ENCODE measurements at regions not wholly inside any gene's neighbourhood (a gene's known extent, or its start where the extent isn't known, plus 50 kb on each side); places are given as distances from the start of the nearest gene placed in this dataset.

DNA sequence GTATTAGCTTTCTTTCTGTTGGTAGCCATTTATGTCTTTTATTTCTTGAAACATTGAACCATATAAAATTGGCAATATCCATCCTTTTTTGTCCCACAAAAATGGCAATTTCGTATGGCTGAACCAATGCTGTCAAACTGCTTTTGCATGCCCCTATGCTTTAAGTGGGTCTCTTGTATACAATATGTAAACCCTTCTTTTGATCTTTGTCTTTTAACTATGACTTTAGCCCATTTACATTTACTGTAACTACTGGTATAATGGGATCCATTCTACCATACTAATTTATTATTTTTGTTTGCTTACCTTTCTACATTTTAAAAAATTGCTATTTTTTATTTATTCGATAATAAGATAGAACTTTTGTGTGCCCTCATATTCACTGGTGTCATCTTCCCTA is 93.4 kb downstream of the TENT4A start:
- DNase-seq (ENCODE audit: low spot score): no peak

DNA sequence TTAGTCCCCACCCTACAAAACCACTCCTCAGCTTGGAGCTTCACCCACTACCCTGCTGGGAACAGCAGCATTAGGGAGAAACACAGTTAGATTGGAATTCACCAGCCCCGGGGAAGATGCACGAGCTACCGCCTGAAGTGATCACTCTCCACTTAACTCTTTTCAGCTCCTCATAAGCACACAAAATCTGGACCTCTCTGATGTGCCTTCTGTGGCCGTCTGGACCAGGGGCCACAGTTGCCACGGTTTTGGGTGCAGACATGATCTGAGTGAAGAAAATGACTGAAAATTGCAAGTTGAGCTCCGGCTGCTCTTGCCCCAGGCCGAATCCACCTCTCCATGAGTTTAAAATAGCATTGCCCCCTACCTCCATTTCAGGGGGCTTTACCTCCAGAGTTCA is 95.2 kb downstream of the TENT4A start:
- DNase-seq (ENCODE audit: low spot score): no peak

DNA sequence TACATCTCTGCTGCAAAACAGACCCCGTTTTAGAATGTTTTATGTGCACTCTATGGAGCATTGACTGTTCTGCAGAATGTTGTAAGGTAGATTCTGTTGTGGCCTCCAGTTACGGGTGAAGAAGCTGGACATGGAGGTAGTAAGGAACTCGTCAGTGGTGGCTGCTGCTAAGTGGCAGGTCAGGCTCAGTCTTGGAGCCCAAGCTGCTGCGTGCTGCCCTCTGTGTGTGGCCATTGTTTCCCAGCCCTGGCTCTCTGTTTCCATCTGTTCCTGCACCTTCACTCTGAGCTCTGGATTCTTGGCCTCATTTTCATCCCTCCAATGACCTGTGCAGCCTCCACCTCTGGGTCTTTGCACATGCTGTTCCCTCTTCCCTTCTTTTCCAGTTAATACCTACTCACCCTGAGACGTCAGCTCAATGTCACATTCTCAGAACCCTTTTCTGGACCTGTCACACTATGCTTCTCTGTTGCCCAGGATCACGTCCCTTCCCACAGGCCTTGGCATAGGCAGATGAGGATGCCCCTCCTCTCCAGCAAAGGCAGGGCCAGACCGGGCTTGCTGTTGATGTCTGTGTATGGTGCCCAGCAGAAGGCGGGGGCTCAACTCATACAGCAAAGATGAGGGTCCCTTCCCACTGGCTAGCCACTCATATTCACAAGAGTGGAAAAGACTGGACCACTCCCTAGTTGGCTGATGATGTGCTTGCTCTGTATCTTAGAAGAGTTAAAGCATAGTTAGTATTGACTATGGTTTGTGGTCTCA is 97.6 kb downstream of the TENT4A start:
- DNase-seq (ENCODE audit: low spot score): no peak

DNA sequence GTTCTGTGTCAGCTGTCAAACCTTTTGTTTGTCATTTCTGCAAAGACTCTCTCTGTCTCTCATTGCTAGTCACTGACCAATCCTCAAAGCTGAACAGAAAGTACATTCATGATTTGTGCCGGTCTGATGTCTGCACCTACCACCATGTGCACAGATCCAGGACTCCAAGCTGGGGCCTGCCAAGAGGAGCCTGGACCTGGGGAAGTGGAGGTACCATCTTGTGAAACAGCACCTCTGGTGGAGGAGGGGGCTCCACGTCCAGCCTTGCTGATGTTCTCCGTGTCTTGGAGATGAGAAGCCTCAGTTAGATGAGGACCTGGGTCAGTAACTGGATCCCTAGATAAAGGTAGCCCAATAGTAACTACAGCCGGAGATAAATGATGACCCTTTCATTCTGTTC is 98.9 kb downstream of the TENT4A start:
- DNase-seq (ENCODE audit: low spot score): no peak

DNA sequence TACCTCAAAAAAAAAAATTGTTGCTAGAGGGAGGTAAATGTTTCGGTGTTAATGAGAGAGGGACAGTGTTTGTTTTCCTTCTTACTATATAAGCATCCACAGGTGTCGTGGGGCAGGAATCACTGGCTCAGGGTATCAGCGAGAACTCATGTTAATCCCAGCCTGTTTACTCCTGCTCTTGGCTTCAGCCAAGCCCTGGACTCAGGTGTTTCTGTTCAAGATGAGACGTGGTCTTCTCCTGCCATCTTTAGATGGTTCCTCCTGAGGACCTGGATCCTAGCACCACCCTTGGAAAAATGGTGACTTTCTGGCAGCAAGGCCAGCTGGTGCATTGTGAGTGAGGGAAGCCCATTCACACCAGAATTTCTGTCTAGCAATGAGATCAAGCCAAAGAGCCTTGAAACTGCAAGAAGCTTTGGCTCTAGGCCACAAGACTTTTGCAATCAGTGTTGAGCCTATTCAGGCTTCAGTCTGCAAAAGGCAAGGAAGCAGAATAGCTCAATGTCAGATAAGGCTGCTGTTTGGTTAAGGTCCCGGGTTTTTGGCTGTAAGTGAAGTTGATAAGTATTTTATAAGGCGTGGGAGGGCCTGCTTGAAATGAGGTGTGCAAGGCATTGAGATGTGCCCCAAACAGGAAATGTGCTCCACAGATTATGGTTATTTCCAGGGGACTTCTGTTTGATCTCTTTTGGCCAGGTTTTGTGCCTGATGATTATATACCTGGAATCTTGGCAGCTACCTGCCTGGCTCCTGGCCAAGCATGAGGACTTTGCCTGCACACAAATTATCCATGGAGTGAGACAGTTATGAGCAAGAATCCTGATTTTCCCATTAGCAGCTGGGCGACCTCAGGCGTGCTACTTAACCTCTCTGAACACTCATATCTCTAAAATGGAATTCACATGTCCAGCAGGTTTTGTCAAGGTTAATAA is 99.8 kb downstream of the TENT4A start:
- DNase-seq (ENCODE audit: low spot score): no peak

DNA sequence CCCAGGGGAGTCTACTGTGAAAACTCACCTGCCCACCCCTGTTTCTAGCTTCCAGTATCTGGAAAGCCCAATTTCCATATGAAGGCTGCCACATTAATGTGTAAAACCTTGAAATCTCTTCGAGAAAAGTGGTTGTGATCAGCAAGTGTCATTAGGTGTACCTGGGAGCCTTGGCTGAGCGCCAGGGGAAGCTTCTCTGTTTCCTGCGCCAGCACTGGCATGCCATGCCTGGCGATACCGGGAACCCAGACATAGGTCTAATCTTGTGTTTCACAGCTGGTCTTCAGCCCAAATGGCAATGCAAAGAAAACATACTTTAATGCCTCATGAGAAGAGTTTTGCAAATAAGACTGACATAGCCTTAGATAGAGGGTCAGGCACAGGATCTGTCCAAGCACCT is 101.6 kb downstream of the TENT4A start:
- DNase-seq (ENCODE audit: low spot score): no peak

DNA sequence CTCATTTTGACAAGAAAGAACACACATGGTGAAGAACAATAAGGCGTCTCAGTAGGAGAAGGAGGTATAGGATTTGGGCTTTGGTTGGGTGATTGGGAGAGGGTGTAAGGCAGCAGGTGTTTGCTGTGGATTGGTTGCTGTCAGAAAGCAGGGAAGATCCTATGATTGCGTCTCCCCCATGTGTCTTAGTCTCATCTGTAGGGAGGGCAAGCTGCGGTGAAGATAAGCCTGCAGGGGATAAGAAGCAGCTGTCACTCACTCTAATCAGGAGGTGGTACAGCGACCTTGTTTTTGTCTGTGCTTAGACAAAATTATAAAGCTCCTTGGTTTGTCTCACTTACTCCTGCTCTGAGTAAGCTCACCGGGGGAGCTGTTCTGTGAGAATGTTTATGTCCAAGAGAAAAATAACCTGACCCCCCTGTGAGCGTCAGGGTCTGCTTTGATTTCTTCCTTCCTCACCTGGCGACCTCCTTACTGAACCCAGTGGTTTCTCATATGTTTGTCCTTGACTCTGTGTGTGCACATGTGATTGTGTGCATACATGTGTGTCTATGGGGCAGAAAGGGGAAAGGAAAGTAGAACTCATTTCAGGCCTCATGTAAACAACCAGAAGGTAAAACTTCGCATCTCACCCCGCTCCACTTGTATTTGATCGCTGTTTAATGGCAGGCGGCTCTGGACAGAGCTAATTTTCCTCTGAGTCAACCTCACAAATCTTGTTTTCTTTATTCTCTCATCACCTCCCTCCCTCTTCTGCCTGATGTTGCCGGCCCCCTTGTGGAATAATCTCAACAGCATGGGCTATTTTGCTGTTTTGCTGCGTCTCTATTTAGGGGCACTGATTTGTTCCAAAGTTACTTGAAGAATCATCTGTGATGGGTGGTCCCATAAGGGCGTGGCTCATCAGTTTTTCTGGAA is 105.6 kb downstream of the TENT4A start:
- DNase-seq (ENCODE audit: low spot score): no peak

DNA sequence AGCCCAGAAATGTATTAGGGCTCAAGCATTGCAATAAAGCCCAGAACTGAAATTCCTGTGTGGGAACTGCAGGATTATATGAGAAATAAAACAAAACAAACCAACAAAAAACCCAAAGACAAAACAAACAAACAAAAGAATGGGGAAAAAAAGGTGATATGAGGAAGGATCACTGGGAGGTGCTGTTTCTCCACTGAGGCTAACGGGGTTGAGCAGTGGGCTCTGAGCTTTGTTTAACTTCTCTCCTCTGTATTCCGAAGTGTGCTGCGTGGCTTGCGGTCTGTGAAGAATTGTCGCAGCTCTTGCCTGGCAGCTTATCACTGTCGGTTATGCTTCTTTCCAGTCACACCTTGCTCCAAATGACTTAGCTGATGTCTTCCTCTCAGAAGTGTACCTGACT is 106.3 kb downstream of the TENT4A start:
- DNase-seq (ENCODE audit: low spot score): no peak

DNA sequence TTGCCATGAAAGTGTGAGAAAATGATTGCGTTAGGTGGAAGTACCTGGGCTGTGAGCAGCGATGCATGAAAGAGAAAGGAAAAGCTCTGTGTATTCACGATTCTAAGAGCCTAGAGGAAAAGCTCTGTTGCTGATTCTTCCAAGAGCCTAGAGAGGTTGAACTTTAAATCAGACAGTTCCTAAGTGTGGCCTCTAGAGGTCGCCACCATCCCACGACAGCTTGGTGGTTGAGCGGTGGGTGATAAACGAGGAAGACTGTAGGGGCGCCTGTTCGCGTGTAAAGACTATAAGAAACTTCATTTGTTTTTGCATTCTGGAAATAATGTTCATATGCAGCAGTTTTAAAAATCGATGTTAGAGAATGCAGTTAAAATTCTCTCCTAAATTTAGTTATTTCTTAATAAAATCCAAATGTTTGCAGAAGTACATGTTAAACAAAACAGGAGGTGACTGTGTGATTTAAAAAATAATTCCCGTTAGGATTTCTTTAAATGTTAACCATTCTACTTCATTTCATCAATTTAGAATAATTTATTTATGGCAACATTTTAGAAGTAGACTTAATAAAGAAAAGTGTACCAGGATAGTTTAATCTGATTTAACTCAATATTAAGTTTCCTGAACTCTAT is 107.7 kb downstream of the TENT4A start:
- DNase-seq (ENCODE audit: low spot score): peak; percentile 31

DNA sequence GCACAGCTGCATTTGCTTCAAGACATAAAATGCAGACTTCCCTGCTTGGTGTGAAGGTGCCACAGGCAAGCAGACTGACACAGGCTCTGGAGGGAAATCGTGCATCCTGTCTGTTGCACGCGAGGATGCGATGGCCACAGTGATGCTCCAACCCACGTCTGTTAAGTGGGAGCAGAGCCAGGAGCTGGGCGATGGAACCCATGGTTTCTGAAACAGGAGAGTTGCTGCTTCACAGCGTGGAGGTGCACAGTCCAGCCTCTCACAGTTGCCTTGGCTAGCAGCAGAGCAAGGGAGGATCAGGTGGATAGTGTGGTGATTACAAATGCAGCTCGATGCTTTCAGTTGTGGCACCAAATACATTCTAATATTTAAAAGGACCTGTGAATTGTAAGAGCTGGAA is 108.8 kb downstream of the TENT4A start:
- DNase-seq (ENCODE audit: low spot score): no peak

DNA sequence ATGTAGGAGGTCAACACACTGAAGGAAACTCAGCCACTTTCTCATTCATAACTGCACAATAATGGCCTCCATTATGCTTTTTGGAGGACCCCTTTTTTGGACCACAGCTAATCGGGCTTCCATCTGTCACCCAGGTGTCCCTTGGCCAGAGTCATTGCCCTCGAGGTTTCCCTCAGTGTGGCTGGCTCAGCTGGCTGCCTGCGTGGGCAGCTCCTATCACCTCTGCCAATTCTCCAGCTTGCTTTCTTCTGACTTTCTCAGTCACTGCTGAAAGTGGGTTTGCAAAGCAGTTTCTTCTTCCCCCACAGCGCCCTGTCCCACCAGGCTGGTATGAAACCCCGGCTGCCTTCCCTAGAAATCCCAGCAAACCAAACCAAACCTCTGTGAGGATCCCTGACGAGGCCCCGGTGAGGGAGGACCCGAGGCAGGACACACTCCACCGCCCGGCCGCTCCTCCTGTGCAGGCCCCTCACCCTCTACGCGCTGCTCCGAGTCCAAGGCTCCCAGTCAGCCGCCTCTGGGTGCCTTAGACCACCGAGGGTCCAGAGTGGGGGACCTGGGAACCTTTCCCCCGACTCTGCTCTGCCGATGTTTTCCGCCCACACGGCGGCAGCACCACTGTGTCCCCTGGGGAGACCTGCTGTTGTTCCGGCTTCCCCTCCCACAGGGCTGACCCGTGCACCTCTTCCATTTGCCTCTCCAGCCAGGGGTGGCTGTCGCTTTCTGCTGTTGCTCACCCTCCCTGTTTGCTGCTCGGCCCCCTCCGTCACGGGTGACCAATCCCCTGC is 109.5 kb downstream of the TENT4A start:
- no peak for DNase-seq (ENCODE audit: low spot score)

DNA sequence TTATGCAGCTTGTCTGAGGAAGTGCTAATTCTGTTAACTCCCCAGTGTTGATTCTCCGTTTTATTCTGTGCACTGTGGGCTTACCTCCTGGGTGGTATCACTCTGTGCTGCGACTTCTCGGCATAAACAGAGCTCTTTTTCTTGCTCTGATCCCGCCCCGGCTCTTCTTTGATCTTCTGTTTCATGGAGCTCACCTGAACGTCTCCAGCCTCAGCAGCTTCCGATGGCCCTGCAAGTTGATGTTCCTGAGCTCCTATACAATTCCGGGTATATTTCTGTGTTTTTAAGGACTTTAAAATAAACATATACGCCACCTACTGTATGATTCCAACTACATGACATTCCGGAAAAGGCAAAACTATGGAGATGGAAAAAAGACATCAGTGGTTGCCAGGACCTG is 110.8 kb downstream of the TENT4A start:
- DNase-seq (ENCODE audit: low spot score): no peak

DNA sequence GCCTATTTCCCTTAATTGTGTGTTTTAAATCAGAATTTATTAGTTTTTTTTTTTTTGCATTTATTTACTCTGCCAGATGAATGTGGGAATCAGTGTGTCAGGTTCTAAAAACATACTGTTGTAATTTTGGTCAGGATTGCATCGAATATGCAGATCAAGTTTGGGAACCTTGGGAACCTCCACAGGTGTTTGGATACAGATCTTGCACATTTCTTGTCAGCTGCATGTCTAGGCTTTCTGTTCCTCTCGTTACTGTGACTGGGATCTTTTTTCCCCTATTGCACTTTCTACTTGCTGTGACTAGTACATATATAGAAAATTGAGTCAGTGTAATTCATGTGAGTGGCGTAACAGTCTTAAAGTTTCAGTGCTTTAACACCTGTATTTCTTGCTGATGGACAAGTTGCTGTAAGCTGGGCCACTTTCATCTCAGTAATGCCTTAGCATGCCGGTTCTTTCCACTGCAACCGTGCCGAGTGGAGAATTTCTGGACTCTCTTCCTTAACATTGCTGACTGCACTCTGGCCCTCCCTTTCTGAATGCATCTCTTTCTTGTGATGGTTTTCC is 112.5 kb downstream of the TENT4A start:
- DNase-seq (ENCODE audit: low spot score): no peak

DNA sequence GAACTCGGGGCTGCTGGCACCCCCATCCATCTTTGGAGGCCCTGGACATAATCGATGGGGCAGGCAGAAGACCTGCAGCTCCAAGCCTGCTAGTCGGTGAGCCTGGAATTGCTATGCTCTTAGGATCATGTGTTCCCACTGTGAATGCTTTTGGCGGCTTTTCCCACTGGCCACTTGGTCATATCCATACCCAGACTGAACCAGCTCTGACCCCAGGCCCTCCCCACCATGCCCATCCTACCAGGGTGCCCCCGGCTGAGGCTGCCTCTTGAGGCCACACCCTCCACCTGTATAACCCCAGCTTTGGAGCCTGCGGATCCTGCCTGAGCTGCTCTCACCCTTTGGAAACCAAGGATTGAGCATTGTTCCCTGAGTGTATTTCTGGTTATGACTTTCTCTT is 113.5 kb downstream of the TENT4A start:
- no peak for DNase-seq (ENCODE audit: low spot score)

DNA sequence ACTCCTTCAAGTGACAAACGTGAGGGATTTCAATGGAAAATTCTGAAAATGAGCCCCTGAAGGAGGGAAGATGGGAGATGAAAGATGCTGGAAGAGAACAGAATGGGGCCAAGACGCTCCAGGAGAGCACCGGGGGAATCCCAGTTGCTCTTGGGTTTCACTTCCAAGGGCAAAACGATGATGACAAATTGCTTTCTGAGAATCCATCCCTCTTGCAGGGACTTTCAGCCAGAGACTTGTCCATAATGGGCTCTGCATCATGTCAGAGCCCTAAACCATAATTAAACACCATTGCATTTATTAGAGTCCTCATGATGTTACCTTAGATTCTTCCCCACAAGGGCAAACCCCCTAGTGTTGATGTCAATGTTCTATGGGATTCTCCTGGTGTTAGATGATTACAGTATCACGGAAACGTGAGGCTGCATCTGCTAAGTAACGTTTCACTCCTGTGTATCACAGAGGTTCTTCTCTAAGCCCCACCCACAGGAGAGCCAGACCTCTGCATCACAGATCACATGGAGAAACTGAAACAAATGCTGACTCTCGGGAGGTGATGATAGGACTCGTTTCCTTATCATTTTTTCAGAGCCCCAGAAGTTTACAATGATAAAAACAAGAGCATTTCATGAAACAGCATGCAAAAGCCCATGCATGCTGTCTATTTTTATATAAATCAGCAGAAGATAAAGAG is 114.4 kb downstream of the TENT4A start:
- DNase-seq (ENCODE audit: low spot score): peak; percentile 54

DNA sequence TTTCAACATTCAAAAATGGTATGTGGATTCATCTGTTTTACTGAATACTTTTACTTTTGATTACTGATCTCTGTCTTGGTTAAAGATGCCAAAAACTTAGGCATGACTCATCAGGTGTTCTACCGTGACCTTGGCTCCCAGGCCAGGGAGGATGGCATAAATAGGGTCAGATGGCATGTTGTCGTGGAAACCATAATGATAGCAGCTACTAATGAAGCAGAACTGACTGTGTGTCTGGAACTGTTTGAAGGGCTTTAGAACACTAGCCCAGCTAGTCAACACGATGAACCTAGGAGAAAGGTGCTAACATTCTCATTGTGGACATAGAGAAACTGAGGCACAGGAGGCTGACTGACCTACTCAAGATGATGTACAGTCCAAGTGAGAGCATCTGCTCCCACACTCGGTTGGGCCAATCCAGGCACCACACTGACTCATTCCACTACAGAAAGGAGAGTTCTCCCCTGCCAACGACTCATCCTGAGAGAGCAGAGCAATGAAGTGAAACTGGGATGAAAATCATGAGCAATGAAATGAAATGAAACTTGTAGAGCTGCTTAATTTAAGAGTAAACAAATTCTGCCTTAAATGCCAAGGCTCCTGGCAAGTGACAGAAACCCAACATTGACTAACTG is 116.0 kb downstream of the TENT4A start:
- peak; percentile 18 for DNase-seq (ENCODE audit: low spot score)

DNA sequence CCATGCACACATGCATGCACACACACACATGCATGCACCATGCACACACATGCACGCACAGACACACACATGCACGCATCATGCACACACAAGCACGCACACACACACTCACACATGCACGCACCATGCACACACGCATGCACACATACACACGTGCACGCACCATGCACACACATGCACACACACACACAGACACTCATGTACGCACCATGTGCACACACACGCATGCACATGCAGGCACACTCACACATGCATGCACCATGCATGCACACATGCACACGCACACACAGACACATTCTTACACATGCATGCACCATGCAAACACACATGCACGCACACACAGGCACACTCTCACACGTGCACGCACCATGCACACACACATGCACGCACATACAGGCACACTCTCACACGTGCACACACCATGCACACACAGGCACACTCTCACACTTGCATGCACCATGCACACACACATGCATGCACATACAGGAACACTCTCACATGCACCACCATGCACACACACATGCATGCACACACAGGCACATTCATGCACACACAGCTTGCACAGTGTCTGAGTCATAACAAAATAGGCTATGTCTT is 117.5 kb downstream of the TENT4A start:
- DNase-seq (ENCODE audit: low spot score): no peak

DNA sequence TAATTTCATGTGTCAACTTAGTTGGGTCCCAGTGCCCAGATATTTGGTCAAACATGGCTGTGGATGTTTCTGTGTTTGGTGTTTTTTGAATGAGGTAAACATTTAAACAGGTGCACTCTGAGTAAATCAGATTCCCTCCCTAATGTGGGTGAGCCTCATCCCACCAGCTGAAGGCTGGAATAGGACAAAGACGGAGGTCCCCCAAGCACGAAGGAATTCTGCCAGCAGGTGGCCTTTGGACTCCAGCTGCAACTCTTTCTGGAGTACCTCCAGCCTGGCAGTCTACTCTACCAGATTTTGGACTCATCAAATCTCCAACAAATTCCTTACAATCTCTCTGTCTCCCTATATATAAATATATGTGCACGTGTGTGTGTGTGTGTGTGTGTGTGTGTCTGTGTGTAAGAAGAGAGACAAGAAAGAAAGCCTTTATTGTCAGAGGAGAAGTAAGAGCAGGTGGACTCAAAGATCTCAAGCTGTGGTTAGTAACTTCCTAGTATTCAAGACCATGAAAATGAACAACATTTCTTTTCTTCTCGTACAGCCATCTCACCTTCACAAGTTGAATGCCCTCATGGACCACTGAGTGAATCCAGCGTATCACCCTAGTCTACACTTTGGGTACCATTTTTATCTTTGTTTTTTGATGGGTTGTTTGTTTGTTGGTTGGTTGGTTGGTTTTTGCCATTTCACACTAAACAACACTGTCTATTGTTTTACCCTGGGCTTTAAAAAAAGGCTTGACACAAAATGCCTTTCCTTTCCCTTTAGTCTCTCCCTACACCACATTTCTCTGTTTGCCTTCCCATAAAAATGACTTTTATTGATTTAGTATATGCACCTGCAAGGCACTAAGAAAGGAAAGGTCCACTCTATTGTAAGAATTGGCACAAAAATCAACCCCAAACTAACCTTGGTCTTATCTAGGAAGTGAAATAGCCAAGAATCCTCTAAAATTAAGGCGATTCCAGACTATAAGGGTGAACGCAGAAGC is 118.7 kb downstream of the TENT4A start:
- DNase-seq (ENCODE audit: low spot score): no peak
